ENCODE measurements at regions not wholly inside any gene's neighbourhood (a gene's known extent, or its start where the extent isn't known, plus 50 kb on each side); places are given as distances from the start of the nearest gene placed in this dataset.
"Not testable (repeated sequence)": the region's sequence is repeated elsewhere in the genome, so short reads cannot be mapped to it uniquely, and the experiment has no call there.

- DNase-seq = no peak
- no peak overlapping the region for H3K27ac Mint-ChIP-seq
- H3K27me3 Mint-ChIP-seq = no peaks in the 10 kb centered on the region
- no peak overlapping the region for H3K4me3 Mint-ChIP-seq
- H3K9me3 Mint-ChIP-seq = peaks cover 7 to 16% of the 10 kb centered on the region in 2 donors
- no peak for ATAC-seq (replicated peaks)
- H3K36me3 Mint-ChIP-seq (ENCODE audit: insufficient read depth) = no peaks in the 10 kb centered on the region
- H3K4me1 Mint-ChIP-seq (ENCODE audit: low read depth in 2 of 2) = no peaks in the 10 kb centered on the region
These were observed 143.7 kb upstream of the CDH7 start for GRCh38 chr18:65607161-65607560.

GRCh38 chr18:65606551-65607130, 144.2 kb upstream of the CDH7 start:
- Mint-ChIP-seq H3K36me3 (ENCODE audit: insufficient read depth) (no peaks in the 10 kb centered on the region), H3K4me1 (ENCODE audit: low read depth in 2 of 2) (no peaks in the 10 kb centered on the region), H3K4me3 (no peak overlapping the region), H3K27me3 (no peaks in the 10 kb centered on the region), H3K27ac (no peak overlapping the region), H3K9me3 (peaks cover 11 to 17% of the 10 kb centered on the region in 2 donors)
- DNase-seq (no peak), ATAC-seq (replicated peaks) (no peak)

GRCh38 chr18:65605352-65605751, 145.5 kb upstream of the CDH7 start:
- not testable (repeated sequence) for ATAC-seq (replicated peaks); H3K4me3 Mint-ChIP-seq; H3K4me1 Mint-ChIP-seq (ENCODE audit: low read depth in 2 of 2); H3K36me3 Mint-ChIP-seq (ENCODE audit: insufficient read depth); H3K27me3 Mint-ChIP-seq; DNase-seq; H3K27ac Mint-ChIP-seq
- peaks cover 13 to 17% of the 10 kb centered on the region in 2 donors for H3K9me3 Mint-ChIP-seq

- no peak overlapping the region for H3K27ac Mint-ChIP-seq
- H3K4me1 Mint-ChIP-seq (ENCODE audit: low read depth in 2 of 2) = no peaks in the 10 kb centered on the region
- peaks cover 10 to 17% of the 10 kb centered on the region in 2 donors for H3K9me3 Mint-ChIP-seq
- H3K4me3 Mint-ChIP-seq = no peak overlapping the region
- no peaks in the 10 kb centered on the region for H3K36me3 Mint-ChIP-seq (ENCODE audit: insufficient read depth)
- DNase-seq (no peak), ATAC-seq (replicated peaks) (no peak)
- no peaks in the 10 kb centered on the region for H3K27me3 Mint-ChIP-seq
These were observed 149.0 kb upstream of the CDH7 start for GRCh38 chr18:65601775-65602174.

GRCh38 chr18:65592435-65592834, 158.4 kb upstream of the CDH7 start:
- Mint-ChIP-seq H3K36me3 (ENCODE audit: insufficient read depth) (no peaks in the 10 kb centered on the region), H3K27me3 (no peaks in the 10 kb centered on the region), H3K4me1 (ENCODE audit: low read depth in 2 of 2) (no peaks in the 10 kb centered on the region), H3K27ac (no peak overlapping the region), H3K4me3 (no peak overlapping the region), H3K9me3 (peaks cover 6 to 20% of the 10 kb centered on the region in 2 donors)
- DNase-seq (no peak), ATAC-seq (replicated peaks) (no peak)

GRCh38 chr18:65587491-65587890, 163.3 kb upstream of the CDH7 start:
- no peak overlapping the region for H3K4me3 Mint-ChIP-seq
- no peaks in the 10 kb centered on the region for H3K27me3 Mint-ChIP-seq

GRCh38 chr18:65582094-65582493, 168.7 kb upstream of the CDH7 start:
- DNase-seq; H3K27me3 Mint-ChIP-seq; H3K4me3 Mint-ChIP-seq; H3K4me1 Mint-ChIP-seq (ENCODE audit: low read depth in 2 of 2); ATAC-seq (replicated peaks); H3K36me3 Mint-ChIP-seq (ENCODE audit: insufficient read depth); H3K27ac Mint-ChIP-seq: not testable (repeated sequence)
- H3K9me3 Mint-ChIP-seq = peaks cover 9 to 24% of the 10 kb centered on the region in 2 donors

More at GRCh38 chr18:65587491-65587890, 163.3 kb upstream of the CDH7 start:
- Mint-ChIP-seq H3K27ac (no peak overlapping the region), H3K9me3 (peaks cover 10 to 27% of the 10 kb centered on the region in 2 donors), H3K36me3 (ENCODE audit: insufficient read depth) (no peaks in the 10 kb centered on the region), H3K4me1 (ENCODE audit: low read depth in 2 of 2) (no peaks in the 10 kb centered on the region)
- no peak for DNase-seq
- ATAC-seq (replicated peaks) = no peak

- no peaks in the 10 kb centered on the region for H3K27me3 Mint-ChIP-seq
- H3K4me3 Mint-ChIP-seq = no peak overlapping the region
- no peak overlapping the region for H3K27ac Mint-ChIP-seq
- ATAC-seq (replicated peaks) = no peak
- peaks cover 0 to 1% of the 10 kb centered on the region in 2 donors for H3K9me3 Mint-ChIP-seq
- DNase-seq = no peak
- H3K4me1 Mint-ChIP-seq (ENCODE audit: low read depth in 2 of 2) = no peaks in the 10 kb centered on the region
- H3K36me3 Mint-ChIP-seq (ENCODE audit: insufficient read depth) = no peaks in the 10 kb centered on the region
These were observed 181.9 kb upstream of the CDH7 start for GRCh38 chr18:65568866-65569265.

- H3K9me3 Mint-ChIP-seq = peaks cover 0 to 1% of the 10 kb centered on the region in 2 donors
- H3K36me3 Mint-ChIP-seq (ENCODE audit: insufficient read depth) = no peaks in the 10 kb centered on the region
- H3K4me1 Mint-ChIP-seq (ENCODE audit: low read depth in 2 of 2) = no peaks in the 10 kb centered on the region
- no peak for DNase-seq
- H3K27ac Mint-ChIP-seq = no peak overlapping the region
- H3K4me3 Mint-ChIP-seq = no peak overlapping the region
- no peak for ATAC-seq (replicated peaks)
- H3K27me3 Mint-ChIP-seq = no peaks in the 10 kb centered on the region
These were observed 183.4 kb upstream of the CDH7 start for GRCh38 chr18:65567372-65567771.

GRCh38 chr18:65548316-65548715, 202.5 kb upstream of the CDH7 start:
- peaks cover 0 to 9% of the 10 kb centered on the region in 2 donors for H3K9me3 Mint-ChIP-seq
- ATAC-seq (replicated peaks) (no peak), DNase-seq (no peak)
- no peaks in the 10 kb centered on the region for H3K4me1 Mint-ChIP-seq (ENCODE audit: low read depth in 2 of 2)
- H3K27me3 Mint-ChIP-seq = no peaks in the 10 kb centered on the region
- H3K27ac Mint-ChIP-seq = no peak overlapping the region
- no peaks in the 10 kb centered on the region for H3K36me3 Mint-ChIP-seq (ENCODE audit: insufficient read depth)
- H3K4me3 Mint-ChIP-seq = no peak overlapping the region

- Mint-ChIP-seq H3K27me3 (no peaks in the 10 kb centered on the region), H3K4me1 (ENCODE audit: low read depth in 2 of 2) (no peaks in the 10 kb centered on the region), H3K36me3 (ENCODE audit: insufficient read depth) (no peaks in the 10 kb centered on the region), H3K27ac (no peak overlapping the region), H3K4me3 (no peak overlapping the region), H3K9me3 (peaks cover 0 to 9% of the 10 kb centered on the region in 2 donors)
- ATAC-seq (replicated peaks) = no peak
- DNase-seq = no peak
These were observed 203.8 kb upstream of the CDH7 start for GRCh38 chr18:65547046-65547445.

- ATAC-seq (replicated peaks) (no peak), DNase-seq (no peak)
- H3K36me3 Mint-ChIP-seq (ENCODE audit: insufficient read depth) = no peaks in the 10 kb centered on the region
- H3K4me3 Mint-ChIP-seq = no peak overlapping the region
- peaks cover 0 to 4% of the 10 kb centered on the region in 2 donors for H3K9me3 Mint-ChIP-seq
- H3K27ac Mint-ChIP-seq = no peak overlapping the region
- H3K4me1 Mint-ChIP-seq (ENCODE audit: low read depth in 2 of 2) = no peaks in the 10 kb centered on the region
- H3K27me3 Mint-ChIP-seq = no peaks in the 10 kb centered on the region
These were observed 206.1 kb upstream of the CDH7 start for GRCh38 chr18:65544701-65545100.

- Mint-ChIP-seq H3K4me1 (ENCODE audit: low read depth in 2 of 2) (no peaks in the 10 kb centered on the region), H3K4me3 (no peak overlapping the region), H3K27me3 (no peaks in the 10 kb centered on the region), H3K9me3 (peaks cover 5 to 20% of the 10 kb centered on the region in 2 donors), H3K27ac (no peak overlapping the region), H3K36me3 (ENCODE audit: insufficient read depth) (no peaks in the 10 kb centered on the region)
- ATAC-seq (replicated peaks) = no peak
- no peak for DNase-seq
These were observed 222.8 kb upstream of the CDH7 start for GRCh38 chr18:65527879-65528633.

GRCh38 chr18:65526099-65526498, 224.7 kb upstream of the CDH7 start:
- Mint-ChIP-seq H3K9me3 (peaks cover 3 to 22% of the 10 kb centered on the region in 2 donors), H3K27me3 (no peaks in the 10 kb centered on the region), H3K36me3 (ENCODE audit: insufficient read depth) (no peaks in the 10 kb centered on the region), H3K4me1 (ENCODE audit: low read depth in 2 of 2) (no peaks in the 10 kb centered on the region), H3K27ac (no peak overlapping the region), H3K4me3 (no peak overlapping the region)
- no peak for ATAC-seq (replicated peaks)
- no peak for DNase-seq

All from effector memory CD8-positive, alpha-beta T cell (primary cell).